ENCODE measurements at regions not wholly inside any gene's neighbourhood (a gene's known extent, or its start where the extent isn't known, plus 50 kb on each side); places are given as distances from the start of the nearest gene placed in this dataset.

GRCh38 chr4:24719615-24720014 is 75.8 kb upstream of the SOD3 start:
- DNase-seq (ENCODE audit: low spot score), result no peak
- TF ChIP-seq CTCF (IDR thresholded peaks at IDR 0.05; ENCODE audit: extremely low read depth, missing control alignments), result no peak

DNA sequence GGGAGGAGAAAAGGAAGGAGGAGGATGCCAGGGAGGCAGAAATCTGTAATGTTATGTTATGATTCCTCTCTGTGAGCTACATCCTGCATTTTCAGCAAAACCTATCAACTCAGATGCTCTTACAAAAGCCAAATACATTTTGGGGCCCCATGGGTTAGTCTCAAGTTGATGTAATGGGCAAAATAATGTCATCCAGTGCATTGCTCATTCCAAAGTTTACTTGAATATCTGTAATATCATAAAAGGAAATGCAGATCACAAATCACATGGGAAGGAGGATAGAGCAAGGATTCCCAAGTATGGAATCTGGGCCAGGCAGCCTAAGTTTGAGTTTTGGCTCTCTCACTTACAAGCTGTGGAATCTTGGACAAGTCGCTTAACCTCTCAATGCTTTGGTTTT is 74.9 kb upstream of the SOD3 start:
- no peak for TF ChIP-seq CTCF (IDR thresholded peaks at IDR 0.05; ENCODE audit: extremely low read depth, missing control alignments)
- DNase-seq (ENCODE audit: low spot score), result no peak

- no peak for TF ChIP-seq CTCF (IDR thresholded peaks at IDR 0.05; ENCODE audit: extremely low read depth, missing control alignments)
- no peak for DNase-seq (ENCODE audit: low spot score)
These were observed 74.4 kb upstream of the SOD3 start for GRCh38 chr4:24720979-24721378.

DNA sequence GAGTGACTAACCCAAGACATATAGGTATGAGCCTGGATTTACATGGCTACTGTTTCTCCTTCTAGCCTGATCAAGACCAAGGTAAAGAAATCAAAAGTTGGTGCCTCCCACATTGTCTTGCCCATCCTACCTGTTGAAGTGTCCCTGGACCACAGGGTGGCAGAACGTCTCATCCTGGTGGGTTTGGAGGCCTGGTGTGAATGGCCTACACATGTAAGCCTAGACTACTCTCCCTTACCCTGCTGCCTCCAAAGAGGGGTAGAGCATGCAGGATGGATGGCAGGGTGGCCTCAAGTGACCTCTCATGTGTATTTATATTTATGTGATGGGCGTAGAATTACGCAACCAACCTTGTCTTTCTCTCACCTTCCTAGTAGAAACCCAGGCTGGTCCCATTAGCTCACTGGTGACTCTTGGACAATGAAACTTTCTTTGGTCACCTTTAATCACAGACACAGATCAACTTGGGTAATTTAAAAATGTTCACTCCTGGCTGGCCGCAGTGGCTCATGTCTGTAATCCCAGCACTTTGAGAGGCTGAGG is 73.3 kb upstream of the SOD3 start:
- TF ChIP-seq CTCF (IDR thresholded peaks at IDR 0.05; ENCODE audit: extremely low read depth, missing control alignments), result no peak
- DNase-seq (ENCODE audit: low spot score), result no peak

- no peak for TF ChIP-seq CTCF (IDR thresholded peaks at IDR 0.05; ENCODE audit: extremely low read depth, missing control alignments)
- DNase-seq (ENCODE audit: low spot score), result no peak
These were observed 67.8 kb upstream of the SOD3 start for GRCh38 chr4:24727390-24728224.

DNA sequence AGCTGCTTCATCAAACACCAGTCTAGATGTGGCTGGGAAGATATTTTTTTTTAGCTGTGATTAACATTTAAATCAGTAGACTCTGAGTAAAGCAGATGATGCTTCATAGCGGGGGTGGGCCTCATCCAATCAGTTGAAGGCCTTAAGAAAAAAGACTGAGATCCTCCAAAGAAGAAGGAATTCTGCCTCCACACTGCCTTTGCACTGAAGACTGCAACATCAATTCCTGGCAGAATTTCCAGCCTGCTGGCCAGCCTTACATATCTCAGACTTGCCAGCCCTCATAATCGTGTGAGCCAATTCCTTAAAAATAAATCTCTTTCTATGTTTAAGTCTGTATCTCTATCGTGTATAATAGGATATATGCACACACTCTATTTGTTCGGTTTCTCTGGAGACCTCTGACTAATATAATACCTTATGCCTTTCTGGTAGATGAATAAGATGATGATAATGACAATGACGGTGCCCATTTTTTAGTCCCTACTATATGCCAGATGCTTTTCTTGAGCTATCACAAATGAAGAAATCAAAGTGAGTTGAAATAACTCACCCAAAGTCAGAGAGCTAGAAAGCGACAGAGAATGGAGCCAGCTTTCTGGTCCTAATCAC is 66.1 kb upstream of the SOD3 start:
- DNase-seq (ENCODE audit: low spot score), result no peak
- TF ChIP-seq CTCF (IDR thresholded peaks at IDR 0.05; ENCODE audit: extremely low read depth, missing control alignments), result no peak

DNA sequence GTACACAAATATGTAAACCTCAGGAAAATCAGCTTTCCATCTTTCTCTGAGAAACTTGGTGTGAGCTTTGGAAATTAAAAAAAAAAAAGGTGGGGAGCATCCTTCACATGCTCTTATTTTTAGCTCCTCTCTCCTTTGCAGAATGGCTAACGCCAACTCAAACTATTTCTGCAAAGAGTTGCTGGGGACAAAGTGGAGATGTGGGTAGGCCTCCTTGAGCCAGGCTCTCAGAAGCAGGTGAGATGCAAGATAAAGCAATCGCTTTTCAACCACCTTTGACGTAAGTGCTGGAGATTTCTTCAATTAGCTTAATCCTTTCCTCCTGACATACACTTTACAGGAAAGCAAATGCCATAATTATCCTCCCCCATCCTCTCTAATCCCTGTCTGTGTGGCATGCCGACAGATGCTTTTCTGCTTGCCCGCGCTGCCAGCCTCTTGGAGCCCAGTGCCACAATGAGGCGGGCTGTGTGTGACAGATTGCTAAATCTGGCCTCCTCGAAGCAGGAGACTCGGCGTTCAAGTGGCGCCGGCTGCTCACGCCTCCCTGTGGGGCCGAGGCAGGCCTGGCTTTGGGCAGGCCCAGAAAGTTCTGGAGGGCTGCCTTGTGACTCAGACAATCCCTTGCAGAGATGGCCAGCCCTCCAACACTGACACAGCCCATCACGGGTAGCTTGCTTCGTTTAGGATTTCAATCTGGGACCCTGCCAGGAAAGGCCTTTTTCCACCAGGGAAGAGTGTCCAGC is 64.9 kb upstream of the SOD3 start:
- no peak for TF ChIP-seq CTCF (IDR thresholded peaks at IDR 0.05; ENCODE audit: extremely low read depth, missing control alignments)
- DNase-seq (ENCODE audit: low spot score), result no peak
